CD4-positive, alpha-beta T cell (primary cell): ENCODE measurements at regions not wholly inside any gene's neighbourhood (a gene's known extent, or its start where the extent isn't known, plus 50 kb on each side); places are given as distances from the start of the nearest gene placed in this dataset.

Experiments
- ATAC-seq: fragments of 200-7000 bp; cut with Tn5 transposase; one replicate; pipeline ENCODE4 v1.10.0; 2022; ENCODE audit warnings: mild to moderate bottlenecking; ENCODE audit not compliant: poor library complexity
- CTCF ChIA-PET: fragments of 350-600 bp; sonication (Branson Sonifier 250); formaldehyde crosslinking; loops from one replicate; lab custom pipeline; 2021; ENCODE audit warnings: antibody characterized with exemption, inconsistent platforms; lab: Charles Lee
- POLR2A ChIA-PET: fragments of 350-600 bp; sonication (Branson Sonifier 250); formaldehyde crosslinking; loops from one replicate; lab custom pipeline; 2021; ENCODE audit warnings: antibody characterized with exemption, inconsistent platforms; lab: Charles Lee
- DNase-seq, 14 experiments: peaks; one replicate each; pipeline ENCODE4 v3.0.0-alpha.2; 2013 to 2020; ENCODE audit warnings: mixed read lengths in 2 of 14
- H3K27ac ChIP-seq, 2 donors: one replicate each; pipeline versions ENCODE4 v1.5.1 to v1.7.0; 2013; ENCODE audit warnings: low read length in 2 of 2, low read depth in 1 of 2, mild to moderate bottlenecking in 1 of 2
- H3K27me3 ChIP-seq, 2 experiments: 1 replicate in 1 of 2; 2 replicates in 1 of 2; pipeline versions ENCODE4 v1.6.1 to v1.7.0; 2013; ENCODE audit warnings: low read length in 2 of 2, control low read depth in 1 of 2, mild to moderate bottlenecking in 1 of 2, moderate library complexity in 1 of 2; ENCODE audit not compliant: insufficient read depth in 2 of 2, control insufficient read depth in 1 of 2
- H3K36me3 ChIP-seq: one replicate; pipeline ENCODE4 v1.6.1; 2013; ENCODE audit warnings: low read length, control low read depth; ENCODE audit not compliant: insufficient read depth
- H3K4me1 ChIP-seq: one replicate; pipeline ENCODE4 v1.6.1; 2013; ENCODE audit warnings: low read length, control low read depth; ENCODE audit not compliant: insufficient read depth
- H3K4me3 ChIP-seq: one replicate; pipeline ENCODE4 v1.5.1; 2013; ENCODE audit warnings: mild to moderate bottlenecking, low read length, moderate library complexity
- H3K9me3 ChIP-seq, 2 experiments: 1 replicate in 1 of 2; 2 replicates in 1 of 2; pipeline versions ENCODE4 v1.6.1 to v1.7.0; 2013; ENCODE audit warnings: low read length in 2 of 2, mild to moderate bottlenecking in 2 of 2, control low read depth in 1 of 2, moderate library complexity in 1 of 2; ENCODE audit not compliant: control insufficient read depth in 1 of 2, insufficient read depth in 1 of 2
- H3K27ac Mint-ChIP-seq: one replicate; pipeline ENCODE4 v1.8.0; 2020; ENCODE audit warnings: mixed read lengths
- H3K27me3 Mint-ChIP-seq: one replicate; pipeline ENCODE4 v1.8.0; 2021; ENCODE audit warnings: mixed read lengths
- H3K36me3 Mint-ChIP-seq: one replicate; pipeline ENCODE4 v1.8.0; 2021; ENCODE audit warnings: low read depth, mixed read lengths
- H3K4me1 Mint-ChIP-seq: one replicate; pipeline ENCODE4 v1.8.0; 2021; ENCODE audit warnings: low read depth, mixed read lengths
- H3K4me3 Mint-ChIP-seq: one replicate; pipeline ENCODE4 v1.8.0; 2020; ENCODE audit warnings: mild to moderate bottlenecking, mixed read lengths
- H3K9me3 Mint-ChIP-seq: one replicate; pipeline ENCODE4 v1.8.0; 2020; ENCODE audit warnings: mixed read lengths
- intact Hi-C, 2 experiments: fragments of 100-400 bp; cut with DNase I in 1 of 2; cut with micrococcal nuclease in 1 of 2; formaldehyde crosslinking; loops; one replicate each; pipeline versions ENCODE4 v1.15.1 to v1.9.0; 2023 to 2025; cut with DNase I, micrococcal nuclease
- TF ChIP-seq, protein P1 (sequence below): fragments of 200-600 bp; IDR thresholded peaks from one replicate; pipeline ENCODE4 v1.8.0; 2022; ENCODE audit warnings: antibody characterized with exemption, mild to moderate bottlenecking

DNA sequence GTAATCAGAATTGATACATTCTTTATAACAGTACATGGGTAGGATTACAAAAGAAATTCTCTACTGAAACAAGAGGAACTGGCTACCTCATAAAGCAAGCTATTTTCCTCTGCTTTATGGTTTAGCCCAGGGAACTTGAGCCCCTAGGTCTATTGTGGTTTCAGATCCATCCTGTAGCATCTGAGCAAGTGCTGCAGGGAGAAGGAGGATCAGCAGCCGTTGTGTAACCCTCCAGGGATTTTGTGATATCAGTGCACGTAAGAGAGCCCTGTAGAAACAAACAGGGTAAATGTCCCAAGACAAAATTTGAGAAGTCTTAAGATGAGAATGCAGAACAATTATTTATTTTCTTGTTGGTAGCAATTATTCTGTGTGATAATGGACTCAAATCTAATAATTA lies 165.2 kb upstream of the DEFB112 start:
- no peaks in the 10 kb centered on the region for H3K9me3 Mint-ChIP-seq

DNA sequence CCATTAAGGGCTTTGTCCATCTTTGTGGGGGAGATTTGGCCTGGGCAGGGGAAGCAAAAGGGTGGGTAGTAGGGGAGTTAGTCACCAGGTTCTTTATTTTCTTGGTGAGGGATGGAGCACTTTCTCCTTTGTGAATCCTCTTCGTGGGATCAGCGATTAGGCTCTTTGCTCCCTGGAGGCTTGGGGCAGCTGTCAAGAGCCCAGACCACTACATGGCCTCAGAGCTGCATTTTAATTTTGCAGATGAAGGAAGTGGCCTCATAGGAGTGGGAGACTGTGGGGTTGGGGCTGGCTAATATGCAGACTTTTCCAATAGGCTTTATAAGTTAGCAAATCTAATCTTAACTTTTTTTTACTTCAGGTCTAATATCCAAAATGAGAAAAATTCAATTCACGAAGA lies 168.1 kb upstream of the DEFB112 start:
- intact Hi-C loops, result no loop called here
- Mint-ChIP-seq H3K27me3 (no peaks in the 10 kb centered on the region), H3K9me3 (no peaks in the 10 kb centered on the region), H3K27ac (no peak overlapping the region), H3K36me3 (no peaks in the 10 kb centered on the region), H3K4me1 (no peaks in the 10 kb centered on the region), H3K4me3 (no peak overlapping the region)
- H3K36me3 ChIP-seq, result no peaks in the 10 kb centered on the region
- DNase-seq (no peak), ATAC-seq (no peak)
- peaks cover 0 to 3% of the 10 kb centered on the region in 2 experiments for H3K9me3 ChIP-seq
- no peak overlapping the region for H3K27ac ChIP-seq
- no peaks in the 10 kb centered on the region for H3K27me3 ChIP-seq
- ChIA-PET CTCF (no interaction called here), POLR2A (no interaction called here)
- H3K4me3 ChIP-seq, result no peak overlapping the region
- TF ChIP-seq, protein P1, sequence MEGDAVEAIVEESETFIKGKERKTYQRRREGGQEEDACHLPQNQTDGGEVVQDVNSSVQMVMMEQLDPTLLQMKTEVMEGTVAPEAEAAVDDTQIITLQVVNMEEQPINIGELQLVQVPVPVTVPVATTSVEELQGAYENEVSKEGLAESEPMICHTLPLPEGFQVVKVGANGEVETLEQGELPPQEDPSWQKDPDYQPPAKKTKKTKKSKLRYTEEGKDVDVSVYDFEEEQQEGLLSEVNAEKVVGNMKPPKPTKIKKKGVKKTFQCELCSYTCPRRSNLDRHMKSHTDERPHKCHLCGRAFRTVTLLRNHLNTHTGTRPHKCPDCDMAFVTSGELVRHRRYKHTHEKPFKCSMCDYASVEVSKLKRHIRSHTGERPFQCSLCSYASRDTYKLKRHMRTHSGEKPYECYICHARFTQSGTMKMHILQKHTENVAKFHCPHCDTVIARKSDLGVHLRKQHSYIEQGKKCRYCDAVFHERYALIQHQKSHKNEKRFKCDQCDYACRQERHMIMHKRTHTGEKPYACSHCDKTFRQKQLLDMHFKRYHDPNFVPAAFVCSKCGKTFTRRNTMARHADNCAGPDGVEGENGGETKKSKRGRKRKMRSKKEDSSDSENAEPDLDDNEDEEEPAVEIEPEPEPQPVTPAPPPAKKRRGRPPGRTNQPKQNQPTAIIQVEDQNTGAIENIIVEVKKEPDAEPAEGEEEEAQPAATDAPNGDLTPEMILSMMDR, result no peak
- H3K4me1 ChIP-seq, result no peaks in the 10 kb centered on the region

More for the DNA sequence above, 165.2 kb upstream of the DEFB112 start:
- Histone ChIP-seq H3K4me3 (no peak overlapping the region), H3K27ac (no peak overlapping the region), H3K4me1 (no peaks in the 10 kb centered on the region), H3K9me3 (peaks cover 0 to 3% of the 10 kb centered on the region in 2 experiments), H3K36me3 (no peaks in the 10 kb centered on the region), H3K27me3 (no peaks in the 10 kb centered on the region)
- DNase-seq, result no peak
- H3K4me1 Mint-ChIP-seq, result no peaks in the 10 kb centered on the region
- no peaks in the 10 kb centered on the region for H3K36me3 Mint-ChIP-seq
- no peak overlapping the region for H3K4me3 Mint-ChIP-seq
- intact Hi-C loops, result no loop called here
- TF ChIP-seq, protein P1, result no peak
- POLR2A ChIA-PET, result no interaction called here
- H3K27me3 Mint-ChIP-seq, result no peaks in the 10 kb centered on the region
- H3K27ac Mint-ChIP-seq, result no peak overlapping the region
- no peak for ATAC-seq
- CTCF ChIA-PET, result no interaction called here

GRCh38 chr6:50236164-50236563 lies 186.4 kb upstream of the DEFB112 start:
- H3K27me3 Mint-ChIP-seq, result no peaks in the 10 kb centered on the region
- H3K9me3 Mint-ChIP-seq, result peaks cover 11% of the 10 kb centered on the region
- ChIA-PET CTCF (no interaction called here), POLR2A (no interaction called here)
- Histone ChIP-seq H3K4me1 (no peaks in the 10 kb centered on the region), H3K4me3 (no peak overlapping the region), H3K9me3 (peaks cover 0 to 23% of the 10 kb centered on the region in 2 experiments), H3K27me3 (no peaks in the 10 kb centered on the region), H3K27ac (no peak overlapping the region), H3K36me3 (no peaks in the 10 kb centered on the region)
- H3K36me3 Mint-ChIP-seq, result no peaks in the 10 kb centered on the region
- H3K4me1 Mint-ChIP-seq, result no peaks in the 10 kb centered on the region
- H3K27ac Mint-ChIP-seq, result no peak overlapping the region
- TF ChIP-seq, protein P1, result no peak
- H3K4me3 Mint-ChIP-seq, result no peak overlapping the region
- DNase-seq, result no peak
- intact Hi-C loops, result no loop called here
- ATAC-seq, result no peak
